ENCODE measurements at regions not wholly inside any gene's neighbourhood (a gene's known extent, or its start where the extent isn't known, plus 50 kb on each side); places are given as distances from the start of the nearest gene placed in this dataset.

DNA sequence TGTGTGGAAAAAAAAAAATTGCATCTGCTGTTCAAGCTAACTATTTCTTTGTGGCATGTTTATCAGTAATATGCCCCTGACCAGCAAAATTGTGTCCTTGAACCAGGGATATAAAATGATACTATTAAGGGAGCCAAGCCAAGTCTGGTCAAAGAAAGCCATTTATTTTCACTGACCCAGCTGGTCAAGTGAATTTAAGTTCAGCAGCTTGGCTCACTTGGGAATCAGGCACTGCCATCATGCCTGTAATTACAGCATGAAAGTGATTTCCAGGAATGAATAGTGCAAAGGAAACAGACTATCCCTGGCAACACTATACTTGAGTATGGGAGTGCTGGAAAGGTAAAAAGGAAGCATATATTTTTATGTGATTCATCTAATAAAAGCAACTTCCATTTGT is 934.6 kb upstream of the CDH8 start:
- TF ChIP-seq, protein P1, sequence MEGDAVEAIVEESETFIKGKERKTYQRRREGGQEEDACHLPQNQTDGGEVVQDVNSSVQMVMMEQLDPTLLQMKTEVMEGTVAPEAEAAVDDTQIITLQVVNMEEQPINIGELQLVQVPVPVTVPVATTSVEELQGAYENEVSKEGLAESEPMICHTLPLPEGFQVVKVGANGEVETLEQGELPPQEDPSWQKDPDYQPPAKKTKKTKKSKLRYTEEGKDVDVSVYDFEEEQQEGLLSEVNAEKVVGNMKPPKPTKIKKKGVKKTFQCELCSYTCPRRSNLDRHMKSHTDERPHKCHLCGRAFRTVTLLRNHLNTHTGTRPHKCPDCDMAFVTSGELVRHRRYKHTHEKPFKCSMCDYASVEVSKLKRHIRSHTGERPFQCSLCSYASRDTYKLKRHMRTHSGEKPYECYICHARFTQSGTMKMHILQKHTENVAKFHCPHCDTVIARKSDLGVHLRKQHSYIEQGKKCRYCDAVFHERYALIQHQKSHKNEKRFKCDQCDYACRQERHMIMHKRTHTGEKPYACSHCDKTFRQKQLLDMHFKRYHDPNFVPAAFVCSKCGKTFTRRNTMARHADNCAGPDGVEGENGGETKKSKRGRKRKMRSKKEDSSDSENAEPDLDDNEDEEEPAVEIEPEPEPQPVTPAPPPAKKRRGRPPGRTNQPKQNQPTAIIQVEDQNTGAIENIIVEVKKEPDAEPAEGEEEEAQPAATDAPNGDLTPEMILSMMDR (IDR thresholded peaks at IDR 0.05; ENCODE audit: poor library complexity, severe bottlenecking): no peak
- no peak for TF ChIP-seq TAF1 (IDR thresholded peaks at IDR 0.05; ENCODE audit: low read depth)
- no peak for TF ChIP-seq SMC3 (conservative IDR thresholded peaks at IDR 0.05; ENCODE audit: poor library complexity)
- no peak for TF ChIP-seq RAD21 (conservative IDR thresholded peaks at IDR 0.05)
- TF ChIP-seq EZH2 (IDR thresholded peaks at IDR 0.05; ENCODE audit: borderline replicate concordance, insufficient read depth, low read length, poor library complexity, severe bottlenecking): no peak
- TF ChIP-seq, protein P2, sequence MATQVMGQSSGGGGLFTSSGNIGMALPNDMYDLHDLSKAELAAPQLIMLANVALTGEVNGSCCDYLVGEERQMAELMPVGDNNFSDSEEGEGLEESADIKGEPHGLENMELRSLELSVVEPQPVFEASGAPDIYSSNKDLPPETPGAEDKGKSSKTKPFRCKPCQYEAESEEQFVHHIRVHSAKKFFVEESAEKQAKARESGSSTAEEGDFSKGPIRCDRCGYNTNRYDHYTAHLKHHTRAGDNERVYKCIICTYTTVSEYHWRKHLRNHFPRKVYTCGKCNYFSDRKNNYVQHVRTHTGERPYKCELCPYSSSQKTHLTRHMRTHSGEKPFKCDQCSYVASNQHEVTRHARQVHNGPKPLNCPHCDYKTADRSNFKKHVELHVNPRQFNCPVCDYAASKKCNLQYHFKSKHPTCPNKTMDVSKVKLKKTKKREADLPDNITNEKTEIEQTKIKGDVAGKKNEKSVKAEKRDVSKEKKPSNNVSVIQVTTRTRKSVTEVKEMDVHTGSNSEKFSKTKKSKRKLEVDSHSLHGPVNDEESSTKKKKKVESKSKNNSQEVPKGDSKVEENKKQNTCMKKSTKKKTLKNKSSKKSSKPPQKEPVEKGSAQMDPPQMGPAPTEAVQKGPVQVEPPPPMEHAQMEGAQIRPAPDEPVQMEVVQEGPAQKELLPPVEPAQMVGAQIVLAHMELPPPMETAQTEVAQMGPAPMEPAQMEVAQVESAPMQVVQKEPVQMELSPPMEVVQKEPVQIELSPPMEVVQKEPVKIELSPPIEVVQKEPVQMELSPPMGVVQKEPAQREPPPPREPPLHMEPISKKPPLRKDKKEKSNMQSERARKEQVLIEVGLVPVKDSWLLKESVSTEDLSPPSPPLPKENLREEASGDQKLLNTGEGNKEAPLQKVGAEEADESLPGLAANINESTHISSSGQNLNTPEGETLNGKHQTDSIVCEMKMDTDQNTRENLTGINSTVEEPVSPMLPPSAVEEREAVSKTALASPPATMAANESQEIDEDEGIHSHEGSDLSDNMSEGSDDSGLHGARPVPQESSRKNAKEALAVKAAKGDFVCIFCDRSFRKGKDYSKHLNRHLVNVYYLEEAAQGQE (IDR thresholded peaks at IDR 0.05; ENCODE audit: borderline replicate concordance): no peak
